OCI-LY3 (cell line): ENCODE measurements at regions not wholly inside any gene's neighbourhood (a gene's known extent, or its start where the extent isn't known, plus 50 kb on each side); places are given as distances from the start of the nearest gene placed in this dataset.

Experiments
- H2AFZ ChIP-seq: fragments of 200-600, 300-600 bp; shearing (Covaris generic); 2 replicates; pipeline ENCODE4 v1.6.0; 2014; ENCODE audit warnings: antibody characterized with exemption, low read depth, low read length
- H3K27ac ChIP-seq: fragments of 200-600, 300-600 bp; sonication (generic); 2 replicates; pipeline ENCODE4 v1.5.1; 2014; ENCODE audit warnings: mild to moderate bottlenecking, low read length, moderate library complexity, mixed read lengths
- H3K27me3 ChIP-seq: fragments of 200-600, 300-600 bp; sonication (generic); 2 replicates; pipeline ENCODE4 v1.6.1; 2014; ENCODE audit warnings: low read depth, low read length, mixed read lengths
- H3K36me3 ChIP-seq: fragments of 200-600, 300-600 bp; sonication (generic); replicated peaks from 2 replicates; pipeline ENCODE3; 2014; ENCODE audit warnings: low read depth, low read length, mixed read lengths
- H3K4me1 ChIP-seq: fragments of 300-600, 200-600 bp; sonication (generic); 2 replicates; pipeline ENCODE4 v1.6.1; 2014; ENCODE audit warnings: low read length, mixed read lengths
- H3K4me2 ChIP-seq: fragments of 200-600, 300-600 bp; sonication (generic); 2 replicates; pipeline ENCODE4 v1.6.1; 2014; ENCODE audit warnings: low read length, mixed read lengths
- H3K4me3 ChIP-seq: fragments of 300-600, 200-600 bp; sonication (generic); 2 replicates; pipeline ENCODE4 v1.5.1; 2014; ENCODE audit warnings: antibody characterized with exemption, mild to moderate bottlenecking, low read length, moderate library complexity
- H3K79me2 ChIP-seq: fragments of 300-600, 200-600 bp; shearing (Covaris generic); 2 replicates; pipeline ENCODE4 v1.6.1; 2014; ENCODE audit warnings: mild to moderate bottlenecking, low read length, mixed read lengths
- H3K9ac ChIP-seq: fragments of 300-600, 200-600 bp; shearing (Covaris generic); 2 replicates; pipeline ENCODE4 v1.6.0; 2014; ENCODE audit warnings: mild to moderate bottlenecking, low read length, moderate library complexity
- H3K9me3 ChIP-seq: fragments of 200-600, 300-600 bp; shearing (Covaris generic); 2 replicates; pipeline ENCODE4 v1.6.1; 2014; ENCODE audit warnings: low read length, mixed read lengths; ENCODE audit not compliant: insufficient read depth
- H4K20me1 ChIP-seq: fragments of 200-600, 300-600 bp; sonication (generic); 2 replicates; pipeline ENCODE4 v1.6.1; 2016; ENCODE audit warnings: low read length, mixed read lengths; ENCODE audit not compliant: insufficient read depth
- CTCF ChIP-seq: fragments of 200-600, 300-600 bp; sonication (generic); IDR thresholded peaks from 2 replicates; pipeline ENCODE4 v1.5.1; 2014; ENCODE audit warnings: antibody characterized with exemption, low read length, low read depth
- EZH2phosphoT487 ChIP-seq: fragments of 200-600 bp; shearing (Covaris generic); IDR thresholded peaks from 2 replicates; pipeline ENCODE4 v1.6.1; 2018; ENCODE audit warnings: antibody characterized with exemption, mixed run types, low read depth

- TF ChIP-seq CTCF (no peak), EZH2phosphoT487 (no peak)
- H3K27ac ChIP-seq, result no peak overlapping the region
- no peaks in the 10 kb centered on the region for H3K4me1 ChIP-seq
- H3K4me3 ChIP-seq, result no peak overlapping the region
- no peak overlapping the region for H2AFZ ChIP-seq
- no peaks in the 10 kb centered on the region for H3K36me3 ChIP-seq
- no peaks in the 10 kb centered on the region for H3K79me2 ChIP-seq
- H3K9ac ChIP-seq, result no peak overlapping the region
- no peaks in the 10 kb centered on the region for H3K27me3 ChIP-seq
- no peaks in the 10 kb centered on the region for H3K9me3 ChIP-seq
- H3K4me2 ChIP-seq, result no peak overlapping the region
- no peaks in the 10 kb centered on the region for H4K20me1 ChIP-seq
These were observed 181.8 kb downstream of the DSC3 start for GRCh38 chr18:30860741-30861140.

GRCh38 chr18:30859036-30859435, 183.5 kb downstream of the DSC3 start:
- Histone ChIP-seq H3K4me3 (no peak overlapping the region), H2AFZ (0 out of 2 replicates have a peak overlapping the region, but pooled peaks have one; percentile 35), H3K9ac (no peak overlapping the region), H3K9me3 (no peaks in the 10 kb centered on the region), H4K20me1 (no peaks in the 10 kb centered on the region), H3K27me3 (no peaks in the 10 kb centered on the region), H3K79me2 (no peaks in the 10 kb centered on the region), H3K4me1 (no peaks in the 10 kb centered on the region), H3K27ac (no peak overlapping the region), H3K4me2 (no peak overlapping the region), H3K36me3 (no peaks in the 10 kb centered on the region)
- TF ChIP-seq EZH2phosphoT487 (no peak), CTCF (no peak)

- Histone ChIP-seq H3K27ac (no peak overlapping the region), H3K9me3 (no peaks in the 10 kb centered on the region), H3K9ac (no peak overlapping the region), H3K4me3 (no peak overlapping the region), H2AFZ (0 out of 2 replicates have a peak overlapping the region, but pooled peaks have one; percentile 35), H3K36me3 (no peaks in the 10 kb centered on the region), H3K79me2 (no peaks in the 10 kb centered on the region), H3K27me3 (no peaks in the 10 kb centered on the region), H3K4me2 (no peak overlapping the region), H3K4me1 (no peaks in the 10 kb centered on the region), H4K20me1 (no peaks in the 10 kb centered on the region)
- TF ChIP-seq EZH2phosphoT487 (no peak), CTCF (no peak)
These were observed 184.0 kb downstream of the DSC3 start for GRCh38 chr18:30858560-30858959.

GRCh38 chr18:30855762-30856161, 186.8 kb downstream of the DSC3 start:
- Histone ChIP-seq H3K4me2 (no peak overlapping the region), H3K27ac (no peak overlapping the region), H3K4me1 (no peaks in the 10 kb centered on the region), H3K27me3 (no peaks in the 10 kb centered on the region), H3K4me3 (no peak overlapping the region), H2AFZ (no peak overlapping the region), H3K9me3 (no peaks in the 10 kb centered on the region), H3K9ac (no peak overlapping the region), H4K20me1 (no peaks in the 10 kb centered on the region), H3K36me3 (no peaks in the 10 kb centered on the region), H3K79me2 (no peaks in the 10 kb centered on the region)
- TF ChIP-seq CTCF (no peak), EZH2phosphoT487 (no peak)
